ENCODE measurements at regions not wholly inside any gene's neighbourhood (a gene's known extent, or its start where the extent isn't known, plus 50 kb on each side); places are given as distances from the start of the nearest gene placed in this dataset.

DNA sequence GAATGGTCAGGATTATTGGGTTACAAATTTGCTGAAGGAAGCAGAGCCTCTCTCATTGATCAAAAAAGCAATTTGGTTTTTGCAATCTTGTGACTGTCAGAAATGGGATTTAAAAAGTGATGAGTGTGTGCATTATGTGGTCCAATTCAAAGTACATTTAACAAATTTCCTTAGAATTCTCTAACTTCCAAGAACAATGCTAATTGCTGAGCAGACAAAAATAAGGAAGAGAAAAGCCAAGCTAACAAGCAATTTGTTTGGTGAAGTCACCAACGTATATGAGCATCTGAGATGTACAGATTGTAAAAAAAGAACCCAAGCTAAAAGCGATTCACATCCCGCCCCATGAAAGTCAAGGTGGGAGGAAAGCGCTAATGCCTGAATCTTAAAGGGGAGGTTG, 1643.9 kb downstream of the CDH8 start:
- TF ChIP-seq, protein P1, sequence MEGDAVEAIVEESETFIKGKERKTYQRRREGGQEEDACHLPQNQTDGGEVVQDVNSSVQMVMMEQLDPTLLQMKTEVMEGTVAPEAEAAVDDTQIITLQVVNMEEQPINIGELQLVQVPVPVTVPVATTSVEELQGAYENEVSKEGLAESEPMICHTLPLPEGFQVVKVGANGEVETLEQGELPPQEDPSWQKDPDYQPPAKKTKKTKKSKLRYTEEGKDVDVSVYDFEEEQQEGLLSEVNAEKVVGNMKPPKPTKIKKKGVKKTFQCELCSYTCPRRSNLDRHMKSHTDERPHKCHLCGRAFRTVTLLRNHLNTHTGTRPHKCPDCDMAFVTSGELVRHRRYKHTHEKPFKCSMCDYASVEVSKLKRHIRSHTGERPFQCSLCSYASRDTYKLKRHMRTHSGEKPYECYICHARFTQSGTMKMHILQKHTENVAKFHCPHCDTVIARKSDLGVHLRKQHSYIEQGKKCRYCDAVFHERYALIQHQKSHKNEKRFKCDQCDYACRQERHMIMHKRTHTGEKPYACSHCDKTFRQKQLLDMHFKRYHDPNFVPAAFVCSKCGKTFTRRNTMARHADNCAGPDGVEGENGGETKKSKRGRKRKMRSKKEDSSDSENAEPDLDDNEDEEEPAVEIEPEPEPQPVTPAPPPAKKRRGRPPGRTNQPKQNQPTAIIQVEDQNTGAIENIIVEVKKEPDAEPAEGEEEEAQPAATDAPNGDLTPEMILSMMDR (IDR thresholded peaks at IDR 0.05; ENCODE audit: insufficient read depth, low read length, poor library complexity, severe bottlenecking), result no peak
- no peak for TF ChIP-seq EZH2phosphoT487 (conservative IDR thresholded peaks at IDR 0.05; ENCODE audit: low read length)

Data from SU-DHL-6 (cell line).